ENCODE measurements at regions not wholly inside any gene's neighbourhood (a gene's known extent, or its start where the extent isn't known, plus 50 kb on each side); places are given as distances from the start of the nearest gene placed in this dataset.

DNA sequence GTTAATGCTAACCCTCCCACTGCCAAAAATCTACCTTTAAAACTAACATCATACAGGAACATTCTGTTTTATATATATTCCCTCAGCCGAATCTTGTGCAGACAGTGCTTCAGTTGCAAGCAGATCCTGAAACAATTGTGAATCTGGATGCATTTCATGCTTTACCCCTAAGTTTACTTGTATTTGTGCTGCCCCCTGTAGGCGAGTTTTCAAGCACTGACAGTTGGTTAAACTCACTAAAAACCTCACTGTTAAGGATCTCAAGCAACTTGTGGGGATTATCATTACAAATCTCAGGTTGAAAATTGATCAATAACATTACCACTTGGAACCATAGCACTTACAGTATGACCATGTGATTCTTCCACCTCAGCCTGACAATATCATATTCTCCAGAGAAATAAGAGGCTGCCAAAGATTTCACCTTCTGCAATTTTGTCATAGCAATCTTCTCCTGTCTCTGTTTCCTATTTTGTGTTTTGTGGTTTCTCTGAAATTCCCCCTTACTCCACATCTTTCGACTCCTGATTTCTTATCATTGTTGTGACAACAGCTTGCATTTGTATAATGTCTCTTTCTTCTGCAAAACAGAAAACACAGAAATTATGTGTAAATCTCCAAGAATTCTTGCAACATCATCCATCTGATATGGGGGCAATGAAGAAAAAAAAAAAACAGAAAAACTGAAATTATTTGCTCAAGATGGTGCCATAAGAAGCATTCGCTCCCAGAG lies 354.6 kb upstream of the SETBP1 start:
- no peaks in the 10 kb centered on the region for H3K36me3 Mint-ChIP-seq
- peak; percentile 70 for TF ChIP-seq CTCF (conservative IDR thresholded peaks at IDR 0.05)
- H3K9me3 Mint-ChIP-seq: no peaks in the 10 kb centered on the region
- H3K4me3 Mint-ChIP-seq: no peak overlapping the region
- H3K27ac Mint-ChIP-seq: no peak overlapping the region
- H3K27me3 Mint-ChIP-seq: peaks cover 2% of the 10 kb centered on the region
- H3K4me1 Mint-ChIP-seq (ENCODE audit: unreplicated experiment): no peaks in the 10 kb centered on the region
- no peak for DNase-seq (ENCODE audit: extremely low spot score, unreplicated experiment)

DNA sequence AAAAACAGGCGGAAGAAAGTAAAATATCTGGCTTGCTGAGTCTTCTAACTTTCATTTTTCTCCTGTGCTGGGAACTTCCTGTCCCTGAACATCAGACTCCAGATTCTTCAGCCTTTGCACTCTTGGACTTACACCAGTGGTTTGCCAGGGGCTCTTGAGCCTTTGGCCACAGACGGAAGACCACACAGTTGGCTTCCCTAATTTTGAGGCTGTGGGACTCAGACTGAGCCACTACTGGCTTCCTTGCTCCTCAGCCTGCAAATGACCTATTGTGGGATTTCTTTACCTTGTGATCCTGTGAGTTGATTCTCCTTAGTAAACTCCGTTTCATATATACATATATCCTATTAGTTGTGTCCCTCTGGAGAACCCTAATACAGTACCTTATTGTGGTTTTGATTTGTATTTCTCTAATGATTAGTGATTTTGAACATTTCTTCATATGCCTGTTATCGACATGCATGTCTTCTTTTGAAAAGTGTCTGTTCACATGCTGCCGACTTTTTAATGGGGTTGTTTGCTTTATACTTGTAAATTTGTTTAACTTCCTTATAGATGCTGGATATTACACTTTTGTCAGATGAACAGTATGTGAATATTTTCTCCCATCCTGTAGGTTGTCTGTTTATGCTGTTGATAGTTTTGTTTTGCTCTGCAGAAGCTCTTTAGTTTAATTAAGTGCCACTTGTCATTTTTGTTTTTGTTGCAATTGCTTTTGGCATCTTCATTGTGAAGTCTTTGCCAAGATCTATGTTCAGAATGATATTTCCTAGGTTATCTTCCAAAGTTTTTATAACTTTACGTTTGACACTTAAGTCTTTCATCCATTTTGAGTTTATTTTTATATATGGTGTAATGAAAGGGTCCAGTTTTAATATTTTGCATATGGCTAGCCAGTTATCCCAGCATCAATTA lies 348.8 kb upstream of the SETBP1 start:
- no peaks in the 10 kb centered on the region for H3K9me3 Mint-ChIP-seq
- no peaks in the 10 kb centered on the region for H3K27me3 Mint-ChIP-seq
- DNase-seq (ENCODE audit: extremely low spot score, unreplicated experiment): no peak
- no peak overlapping the region for H3K4me3 Mint-ChIP-seq
- TF ChIP-seq CTCF (conservative IDR thresholded peaks at IDR 0.05): no peak
- no peaks in the 10 kb centered on the region for H3K36me3 Mint-ChIP-seq
- H3K27ac Mint-ChIP-seq: no peak overlapping the region
- no peaks in the 10 kb centered on the region for H3K4me1 Mint-ChIP-seq (ENCODE audit: unreplicated experiment)

DNA sequence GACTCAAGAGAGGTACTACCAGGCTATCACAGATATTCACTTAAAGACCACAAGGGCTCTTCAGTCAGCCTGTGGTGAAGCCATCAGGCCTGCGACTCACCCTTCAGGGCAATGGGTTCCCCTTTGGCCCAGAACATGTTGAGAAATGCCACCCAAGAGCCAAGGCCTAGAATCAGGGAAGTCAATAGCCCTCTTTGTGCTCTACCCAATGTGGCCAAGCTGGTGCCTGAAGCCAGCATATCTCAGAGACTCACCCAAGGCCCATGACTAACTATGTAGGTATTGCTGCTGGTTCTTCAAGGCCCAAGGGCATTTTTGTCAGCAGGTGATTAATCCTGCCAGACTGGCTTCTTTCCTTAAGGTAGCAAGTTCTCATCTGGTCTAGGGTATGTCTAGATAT lies 338.9 kb upstream of the SETBP1 start:
- DNase-seq (ENCODE audit: extremely low spot score, unreplicated experiment): no peak
- H3K36me3 Mint-ChIP-seq: no peaks in the 10 kb centered on the region
- no peaks in the 10 kb centered on the region for H3K27me3 Mint-ChIP-seq
- no peaks in the 10 kb centered on the region for H3K4me1 Mint-ChIP-seq (ENCODE audit: unreplicated experiment)
- H3K4me3 Mint-ChIP-seq: no peak overlapping the region
- H3K27ac Mint-ChIP-seq: no peak overlapping the region
- H3K9me3 Mint-ChIP-seq: peaks cover 13% of the 10 kb centered on the region
- no peak for TF ChIP-seq CTCF (conservative IDR thresholded peaks at IDR 0.05)

GRCh38 chr18:44342162-44342561 lies 338.5 kb upstream of the SETBP1 start:
- H3K4me1 Mint-ChIP-seq (ENCODE audit: unreplicated experiment): no peaks in the 10 kb centered on the region
- H3K27ac Mint-ChIP-seq: no peak overlapping the region
- H3K27me3 Mint-ChIP-seq: no peaks in the 10 kb centered on the region
- peaks cover 13% of the 10 kb centered on the region for H3K9me3 Mint-ChIP-seq
- no peak for TF ChIP-seq CTCF (conservative IDR thresholded peaks at IDR 0.05)
- no peak overlapping the region for H3K4me3 Mint-ChIP-seq
- DNase-seq (ENCODE audit: extremely low spot score, unreplicated experiment): no peak
- H3K36me3 Mint-ChIP-seq: no peaks in the 10 kb centered on the region

GRCh38 chr18:44342946-44343345 lies 337.7 kb upstream of the SETBP1 start:
- Mint-ChIP-seq H3K27ac (no peak overlapping the region), H3K27me3 (no peaks in the 10 kb centered on the region), H3K36me3 (no peaks in the 10 kb centered on the region), H3K4me3 (no peak overlapping the region), H3K9me3 (peaks cover 11% of the 10 kb centered on the region), H3K4me1 (ENCODE audit: unreplicated experiment) (no peaks in the 10 kb centered on the region)
- no peak for TF ChIP-seq CTCF (conservative IDR thresholded peaks at IDR 0.05)
- DNase-seq (ENCODE audit: extremely low spot score, unreplicated experiment): no peak
